GM20000 (cell line): ENCODE measurements at regions not wholly inside any gene's neighbourhood (a gene's known extent, or its start where the extent isn't known, plus 50 kb on each side); places are given as distances from the start of the nearest gene placed in this dataset.

Experiments used
- DNase-seq: peaks from one replicate; pipeline ENCODE4 v3.0.0; 2012; ENCODE audit warnings: low spot score
- CTCF ChIP-seq: IDR thresholded peaks from 2 replicates; pipeline ENCODE4 v1.5.1; 2012; ENCODE audit warnings: mild to moderate bottlenecking, control low read depth; ENCODE audit errors: extremely low read depth, missing control alignments

- TF ChIP-seq CTCF: no peak
- no peak for DNase-seq
Observed at GRCh38 chr11:106594751-106595351, 423.4 kb downstream of the GUCY1A2 start.

DNA sequence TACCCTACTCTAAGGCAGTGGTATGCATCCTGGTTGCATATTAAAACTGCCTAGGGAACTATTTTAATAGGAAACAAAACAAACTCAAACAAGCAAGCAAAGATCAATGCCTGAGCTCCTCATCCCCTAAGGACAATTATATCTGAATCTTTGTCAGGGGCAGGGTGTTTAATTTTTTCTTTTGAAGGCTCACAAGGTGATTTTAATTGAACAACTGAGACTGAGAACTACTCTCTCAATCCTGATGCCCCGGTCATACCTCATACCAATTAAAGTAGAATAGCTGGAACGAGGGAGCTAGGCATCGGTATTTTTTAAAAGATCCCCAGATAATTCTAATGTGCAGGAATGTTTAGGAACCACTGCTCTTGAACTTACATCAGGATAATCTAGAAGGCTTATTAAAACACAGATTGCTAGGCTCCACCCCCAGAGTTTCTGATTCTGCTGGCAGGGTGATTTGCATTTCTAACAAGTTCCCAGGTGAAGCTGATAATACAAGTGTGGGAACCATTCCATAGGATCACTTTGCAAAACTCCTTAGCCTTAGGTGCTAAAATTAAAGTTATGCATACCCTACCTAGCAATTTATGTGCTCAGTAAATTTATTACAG, 416.5 kb downstream of the GUCY1A2 start:
- no peak for DNase-seq
- TF ChIP-seq CTCF: no peak

GRCh38 chr11:106608677-106609076, 409.6 kb downstream of the GUCY1A2 start:
- no peak for TF ChIP-seq CTCF
- no peak for DNase-seq

GRCh38 chr11:106614262-106614661, 404.0 kb downstream of the GUCY1A2 start:
- TF ChIP-seq CTCF: no peak
- DNase-seq: no peak

DNA sequence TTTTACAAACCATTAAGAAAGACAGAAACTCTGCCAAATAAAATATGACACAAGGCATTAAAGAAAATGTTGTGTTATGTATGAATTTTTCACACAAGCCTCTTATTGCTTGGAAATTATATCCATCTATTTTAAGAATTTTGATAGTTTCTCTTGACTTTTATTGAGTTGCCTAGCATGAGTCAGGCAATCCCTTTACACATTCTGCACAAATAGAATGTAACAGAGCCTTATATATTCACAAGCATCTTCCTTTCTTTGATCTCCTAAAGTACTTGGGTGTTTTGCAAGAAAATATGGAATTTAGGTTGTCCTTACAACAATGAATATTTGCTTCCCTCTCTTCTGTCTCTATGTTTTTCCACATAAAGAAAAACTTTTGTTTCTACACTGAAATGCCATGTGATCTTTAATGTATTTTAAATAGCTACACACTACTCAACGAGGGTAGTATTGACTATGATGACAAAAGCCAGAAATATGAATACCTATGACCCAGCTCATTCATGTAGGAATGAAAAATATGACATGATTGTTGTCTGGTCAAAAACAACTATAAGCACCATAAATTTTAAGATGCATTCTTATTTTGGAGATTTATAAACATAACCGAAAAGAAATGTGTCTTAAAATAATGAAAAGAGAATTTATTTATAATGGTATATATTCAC, 398.8 kb downstream of the GUCY1A2 start:
- no peak for TF ChIP-seq CTCF
- no peak for DNase-seq

GRCh38 chr11:106621484-106621883, 396.8 kb downstream of the GUCY1A2 start:
- no peak for DNase-seq
- TF ChIP-seq CTCF: no peak
